Kidney glomerular epithelial cell (primary cell): ENCODE measurements at regions not wholly inside any gene's neighbourhood (a gene's known extent, or its start where the extent isn't known, plus 50 kb on each side); places are given as distances from the start of the nearest gene placed in this dataset.
"Not testable (repeated sequence)": the region's sequence is repeated elsewhere in the genome, so short reads cannot be mapped to it uniquely, and the experiment has no call there.

Source experiments
- DNase-seq: peaks from one replicate; lab custom pipeline; 2025; lab: John Stamatoyannopoulos, UW

GRCh38 chrX:21219208-21219607, 155.0 kb upstream of the CNKSR2 start:
- DNase-seq, result not testable (repeated sequence)

- DNase-seq, result no peak
Measured at GRCh38 chrX:21225643-21226042, 148.6 kb upstream of the CNKSR2 start.

GRCh38 chrX:21228974-21229373, 145.2 kb upstream of the CNKSR2 start:
- not testable (repeated sequence) for DNase-seq

- no peak for DNase-seq
Measured at GRCh38 chrX:21255032-21255618, 119.1 kb upstream of the CNKSR2 start.

GRCh38 chrX:21266949-21267348, 107.3 kb upstream of the CNKSR2 start:
- no peak for DNase-seq

GRCh38 chrX:21276736-21277433, 97.3 kb upstream of the CNKSR2 start:
- no peak for DNase-seq

GRCh38 chrX:21289232-21289631, 85.0 kb upstream of the CNKSR2 start:
- no peak for DNase-seq

- DNase-seq, result no peak
Measured at GRCh38 chrX:21295246-21295820, 78.9 kb upstream of the CNKSR2 start.

GRCh38 chrX:21305799-21306336, 68.3 kb upstream of the CNKSR2 start:
- DNase-seq, result no peak

- no peak for DNase-seq
Measured at GRCh38 chrX:21319323-21319722, 54.9 kb upstream of the CNKSR2 start.
